GM12874 (cell line): ENCODE measurements at regions not wholly inside any gene's neighbourhood (a gene's known extent, or its start where the extent isn't known, plus 50 kb on each side); places are given as distances from the start of the nearest gene placed in this dataset.

Source experiments
- TF ChIP-seq, protein P1 (sequence below): IDR thresholded peaks from 2 replicates; pipeline ENCODE4 v1.5.1; 2011; ENCODE audit warnings: low read depth, mild to moderate bottlenecking, control low read depth, low read length, moderate library complexity; ENCODE audit not compliant: insufficient read depth

- TF ChIP-seq, protein P1, sequence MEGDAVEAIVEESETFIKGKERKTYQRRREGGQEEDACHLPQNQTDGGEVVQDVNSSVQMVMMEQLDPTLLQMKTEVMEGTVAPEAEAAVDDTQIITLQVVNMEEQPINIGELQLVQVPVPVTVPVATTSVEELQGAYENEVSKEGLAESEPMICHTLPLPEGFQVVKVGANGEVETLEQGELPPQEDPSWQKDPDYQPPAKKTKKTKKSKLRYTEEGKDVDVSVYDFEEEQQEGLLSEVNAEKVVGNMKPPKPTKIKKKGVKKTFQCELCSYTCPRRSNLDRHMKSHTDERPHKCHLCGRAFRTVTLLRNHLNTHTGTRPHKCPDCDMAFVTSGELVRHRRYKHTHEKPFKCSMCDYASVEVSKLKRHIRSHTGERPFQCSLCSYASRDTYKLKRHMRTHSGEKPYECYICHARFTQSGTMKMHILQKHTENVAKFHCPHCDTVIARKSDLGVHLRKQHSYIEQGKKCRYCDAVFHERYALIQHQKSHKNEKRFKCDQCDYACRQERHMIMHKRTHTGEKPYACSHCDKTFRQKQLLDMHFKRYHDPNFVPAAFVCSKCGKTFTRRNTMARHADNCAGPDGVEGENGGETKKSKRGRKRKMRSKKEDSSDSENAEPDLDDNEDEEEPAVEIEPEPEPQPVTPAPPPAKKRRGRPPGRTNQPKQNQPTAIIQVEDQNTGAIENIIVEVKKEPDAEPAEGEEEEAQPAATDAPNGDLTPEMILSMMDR: no peak
Measured at GRCh38 chr11:80424012-80424695, 983.3 kb upstream of the TENM4 start.

DNA sequence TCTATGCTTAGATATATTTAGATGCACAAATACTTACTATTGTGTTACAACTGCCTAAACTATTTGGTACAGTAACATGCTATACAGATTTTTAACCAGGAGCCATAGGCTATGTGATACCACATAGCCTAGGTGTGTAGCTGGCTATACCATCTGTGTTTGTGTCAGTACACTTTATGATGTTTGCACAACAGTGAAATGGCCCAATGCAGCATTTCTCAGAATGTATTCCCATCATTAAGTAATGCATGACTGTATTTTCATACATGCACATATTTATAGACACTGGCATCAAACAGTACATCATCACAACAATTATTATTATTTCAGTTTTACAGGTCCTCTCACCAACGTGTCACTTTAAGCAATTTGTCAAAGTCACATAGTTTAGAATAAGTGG is 979.5 kb upstream of the TENM4 start:
- TF ChIP-seq, protein P1: no peak

DNA sequence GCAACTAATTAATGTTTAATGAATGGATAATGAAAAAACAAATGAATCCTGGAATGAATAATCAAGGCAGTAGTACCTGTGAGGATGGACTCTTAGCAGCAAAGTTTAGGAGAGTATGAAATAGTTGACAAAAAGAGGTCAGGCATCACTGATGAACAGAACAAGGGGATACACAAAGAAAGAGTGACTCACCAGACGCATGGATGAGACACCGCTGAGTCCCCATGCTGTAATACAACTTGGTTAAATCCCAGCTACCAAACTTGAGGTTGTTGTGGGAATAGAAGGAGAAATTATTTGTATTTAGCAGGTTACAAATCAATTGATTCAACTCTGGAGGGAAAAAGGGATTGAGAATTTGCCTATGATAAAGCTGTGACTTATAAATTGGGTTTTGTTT is 976.9 kb upstream of the TENM4 start:
- TF ChIP-seq, protein P1: no peak

- TF ChIP-seq, protein P1: no peak
Measured at GRCh38 chr11:80415580-80415979, 974.8 kb upstream of the TENM4 start.

GRCh38 chr11:80414181-80415165 is 973.6 kb upstream of the TENM4 start:
- TF ChIP-seq, protein P1: no peak

GRCh38 chr11:80412604-80413003 is 971.8 kb upstream of the TENM4 start:
- TF ChIP-seq, protein P1: no peak

DNA sequence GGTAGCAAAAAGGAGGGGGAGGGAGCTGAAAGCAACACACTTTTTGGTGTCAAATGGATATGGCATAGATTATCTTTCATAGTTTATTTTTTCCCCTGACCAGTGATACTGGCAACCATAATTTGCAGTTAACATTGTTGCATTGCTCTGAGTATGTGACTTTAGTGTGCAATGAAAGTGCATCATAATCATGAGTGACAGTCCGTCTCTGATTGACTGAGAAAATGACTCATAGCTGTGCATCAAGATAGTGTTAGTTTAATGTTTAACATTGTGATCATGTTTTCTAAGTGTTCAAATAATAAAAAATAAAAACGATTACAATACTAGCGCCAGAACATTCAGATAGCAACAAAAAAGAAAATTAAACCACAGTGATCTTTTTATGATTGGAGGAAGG is 952.4 kb upstream of the TENM4 start:
- TF ChIP-seq, protein P1: no peak
